Stimulated activated naive B cell treated with anti-CD40 and anti-IgM and Interleukin-4, amounts not matched to agents 10 μg/mL and 1 μg/mL and 100 μg/mL, for 72 hours (primary cell): ENCODE measurements at regions not wholly inside any gene's neighbourhood (a gene's known extent, or its start where the extent isn't known, plus 50 kb on each side); places are given as distances from the start of the nearest gene placed in this dataset.

Experiments used
- ATAC-seq, 2 donors: fragments of 150-1000 bp; cut with Tn5 transposase; replicated peaks; 2 replicates each; pipeline ENCODE4 v1.10.0; 2021; ENCODE audit warnings: moderate library complexity in 1 of 2
- DNase-seq: peaks from one replicate; pipeline ENCODE4 v3.0.0; 2021
- H3K27ac Mint-ChIP-seq: one replicate; pipeline ENCODE4 v1.8.0; 2022; ENCODE audit warnings: mild to moderate bottlenecking, mixed read lengths
- H3K27me3 Mint-ChIP-seq, 2 donors: one replicate each; pipeline ENCODE4 v1.8.0; 2022; ENCODE audit warnings: mixed read lengths in 2 of 2
- H3K36me3 Mint-ChIP-seq, 2 donors: one replicate each; pipeline ENCODE4 v1.8.0; 2022; ENCODE audit warnings: mixed read lengths in 2 of 2, mild to moderate bottlenecking in 1 of 2
- H3K4me1 Mint-ChIP-seq, 2 donors: one replicate each; pipeline ENCODE4 v1.8.0; 2022; ENCODE audit warnings: mixed read lengths in 2 of 2, mild to moderate bottlenecking in 1 of 2
- H3K4me3 Mint-ChIP-seq, 2 donors: one replicate each; pipeline ENCODE4 v1.8.0; 2022; ENCODE audit warnings: mild to moderate bottlenecking in 2 of 2, mixed read lengths in 2 of 2, moderate library complexity in 1 of 2
- H3K9me3 Mint-ChIP-seq, 2 donors: one replicate each; pipeline ENCODE4 v1.8.0; 2022; ENCODE audit warnings: mixed read lengths in 2 of 2, mild to moderate bottlenecking in 1 of 2

GRCh38 chr1:209417761-209418160 lies 165.8 kb upstream of the CAMK1G start:
- no peaks in the 10 kb centered on the region for H3K4me1 Mint-ChIP-seq
- H3K27me3 Mint-ChIP-seq, result peaks cover 12 to 15% of the 10 kb centered on the region in 2 donors
- ATAC-seq, result no peak
- H3K27ac Mint-ChIP-seq, result no peak overlapping the region
- H3K4me3 Mint-ChIP-seq, result no peak overlapping the region
- no peaks in the 10 kb centered on the region for H3K9me3 Mint-ChIP-seq
- no peaks in the 10 kb centered on the region for H3K36me3 Mint-ChIP-seq
- no peak for DNase-seq

DNA sequence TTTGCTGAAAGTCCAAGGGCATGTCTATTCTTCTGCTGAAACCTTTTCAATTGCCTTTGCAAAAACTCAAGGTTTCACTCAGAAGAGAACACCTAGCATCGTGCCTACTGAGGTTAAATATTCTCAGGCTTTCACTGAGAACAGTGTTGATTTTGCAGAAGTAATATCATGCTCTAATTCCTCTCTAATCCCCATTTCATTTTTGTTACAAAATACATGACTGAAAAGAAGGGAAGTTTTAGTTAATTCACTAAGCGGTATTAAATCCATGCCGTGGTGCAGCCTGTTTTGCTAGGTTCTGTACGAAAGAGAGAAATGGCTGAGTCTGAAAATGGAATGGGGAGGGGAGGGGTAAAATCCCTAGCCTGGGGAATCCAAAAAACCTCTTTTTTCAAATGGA lies 163.2 kb upstream of the CAMK1G start:
- Mint-ChIP-seq H3K36me3 (no peaks in the 10 kb centered on the region), H3K9me3 (no peaks in the 10 kb centered on the region), H3K27me3 (peaks cover 4 to 12% of the 10 kb centered on the region in 2 donors), H3K4me3 (no peak overlapping the region), H3K27ac (no peak overlapping the region), H3K4me1 (no peaks in the 10 kb centered on the region)
- no peak for DNase-seq
- ATAC-seq, result no peak

GRCh38 chr1:209421186-209421585 lies 162.3 kb upstream of the CAMK1G start:
- no peaks in the 10 kb centered on the region for H3K4me1 Mint-ChIP-seq
- DNase-seq (no peak), ATAC-seq (no peak)
- peaks cover 3 to 19% of the 10 kb centered on the region in 2 donors for H3K27me3 Mint-ChIP-seq
- no peak overlapping the region for H3K27ac Mint-ChIP-seq
- no peaks in the 10 kb centered on the region for H3K9me3 Mint-ChIP-seq
- H3K36me3 Mint-ChIP-seq, result no peaks in the 10 kb centered on the region
- H3K4me3 Mint-ChIP-seq, result no peak overlapping the region

GRCh38 chr1:209421978-209422680 lies 161.4 kb upstream of the CAMK1G start:
- H3K4me1 Mint-ChIP-seq, result no peaks in the 10 kb centered on the region
- ATAC-seq, result no peak

GRCh38 chr1:209425959-209426358 lies 157.6 kb upstream of the CAMK1G start:
- ATAC-seq, result no peak
- H3K4me3 Mint-ChIP-seq, result no peak overlapping the region

More at GRCh38 chr1:209421978-209422680, 161.4 kb upstream of the CAMK1G start:
- Mint-ChIP-seq H3K27ac (no peak overlapping the region), H3K27me3 (peaks cover 9 to 25% of the 10 kb centered on the region in 2 donors), H3K4me3 (no peak overlapping the region), H3K9me3 (no peaks in the 10 kb centered on the region), H3K36me3 (no peaks in the 10 kb centered on the region)
- no peak for DNase-seq

DNA sequence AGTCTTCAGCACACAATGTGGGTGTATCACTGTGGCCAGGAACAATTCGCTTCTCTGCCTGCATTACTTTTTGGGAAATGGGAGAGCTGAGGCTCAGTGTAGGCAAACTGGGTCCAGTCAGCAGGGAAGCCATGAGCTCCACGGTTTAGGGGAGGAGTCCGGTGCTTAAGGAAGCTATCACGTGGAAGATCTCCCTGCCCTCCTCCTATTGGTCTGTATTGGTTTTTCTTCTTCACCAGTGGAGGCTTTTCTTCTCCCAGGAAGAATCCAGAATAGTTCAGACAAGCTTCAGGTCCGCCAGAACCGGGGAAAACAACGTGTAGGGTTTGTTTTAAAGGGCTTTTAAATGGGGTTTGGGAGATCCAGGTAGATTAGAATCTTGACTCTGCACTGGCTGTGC lies 156.2 kb upstream of the CAMK1G start:
- Mint-ChIP-seq H3K4me1 (no peaks in the 10 kb centered on the region), H3K9me3 (no peaks in the 10 kb centered on the region), H3K4me3 (no peak overlapping the region), H3K27me3 (peaks cover 14 to 45% of the 10 kb centered on the region in 2 donors), H3K27ac (no peak overlapping the region), H3K36me3 (no peaks in the 10 kb centered on the region)
- no peak for ATAC-seq
- no peak for DNase-seq

More at GRCh38 chr1:209425959-209426358, 157.6 kb upstream of the CAMK1G start:
- Mint-ChIP-seq H3K27ac (no peak overlapping the region), H3K9me3 (no peaks in the 10 kb centered on the region), H3K27me3 (peaks cover 12 to 38% of the 10 kb centered on the region in 2 donors), H3K4me1 (no peaks in the 10 kb centered on the region), H3K36me3 (no peaks in the 10 kb centered on the region)
- DNase-seq, result no peak

GRCh38 chr1:209427811-209428210 lies 155.7 kb upstream of the CAMK1G start:
- DNase-seq (no peak), ATAC-seq (no peak)
- Mint-ChIP-seq H3K9me3 (no peaks in the 10 kb centered on the region), H3K36me3 (no peaks in the 10 kb centered on the region), H3K27me3 (peaks cover 14 to 42% of the 10 kb centered on the region in 2 donors), H3K27ac (no peak overlapping the region), H3K4me1 (no peaks in the 10 kb centered on the region), H3K4me3 (no peak overlapping the region)

GRCh38 chr1:209428241-209428921 lies 155.1 kb upstream of the CAMK1G start:
- no peak for ATAC-seq
- no peaks in the 10 kb centered on the region for H3K4me1 Mint-ChIP-seq
- no peaks in the 10 kb centered on the region for H3K9me3 Mint-ChIP-seq
- peaks cover 14 to 39% of the 10 kb centered on the region in 2 donors for H3K27me3 Mint-ChIP-seq
- H3K27ac Mint-ChIP-seq, result no peak overlapping the region
- H3K4me3 Mint-ChIP-seq, result no peak overlapping the region
- DNase-seq, result no peak
- no peaks in the 10 kb centered on the region for H3K36me3 Mint-ChIP-seq

- DNase-seq (no peak), ATAC-seq (no peak)
- Mint-ChIP-seq H3K36me3 (no peaks in the 10 kb centered on the region), H3K4me1 (no peaks in the 10 kb centered on the region), H3K27me3 (peaks cover 19 to 39% of the 10 kb centered on the region in 2 donors), H3K27ac (no peak overlapping the region), H3K9me3 (no peaks in the 10 kb centered on the region), H3K4me3 (no peak overlapping the region)
Observed at GRCh38 chr1:209429611-209430010, 153.9 kb upstream of the CAMK1G start.

DNA sequence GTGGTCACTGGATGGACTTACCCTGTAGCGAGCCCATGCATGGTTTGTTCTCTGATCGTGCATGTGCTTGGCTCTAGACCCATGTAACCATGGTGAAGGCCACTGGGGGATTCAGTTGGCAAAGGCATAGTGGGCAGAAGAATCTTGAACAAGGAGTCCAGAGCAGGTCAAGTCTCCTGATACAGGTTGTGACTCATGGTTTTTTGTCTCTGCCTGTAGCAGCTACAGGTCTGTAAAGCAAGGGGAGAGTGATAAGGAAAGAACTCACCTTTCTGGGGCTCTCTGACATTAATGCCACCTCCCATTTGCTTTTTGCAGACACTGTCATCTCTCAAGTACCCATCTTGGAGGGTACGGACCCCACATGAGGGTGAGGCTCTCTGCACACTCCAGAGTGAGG lies 153.4 kb upstream of the CAMK1G start:
- DNase-seq, result no peak
- no peak for ATAC-seq
- Mint-ChIP-seq H3K27ac (no peak overlapping the region), H3K27me3 (peaks cover 20 to 42% of the 10 kb centered on the region in 2 donors), H3K9me3 (no peaks in the 10 kb centered on the region), H3K4me1 (no peaks in the 10 kb centered on the region), H3K4me3 (no peak overlapping the region), H3K36me3 (no peaks in the 10 kb centered on the region)

- no peak overlapping the region for H3K27ac Mint-ChIP-seq
- no peaks in the 10 kb centered on the region for H3K9me3 Mint-ChIP-seq
- DNase-seq (no peak), ATAC-seq (no peak)
- no peak overlapping the region for H3K4me3 Mint-ChIP-seq
- no peaks in the 10 kb centered on the region for H3K4me1 Mint-ChIP-seq
- H3K27me3 Mint-ChIP-seq, result peaks cover 25 to 44% of the 10 kb centered on the region in 2 donors
- H3K36me3 Mint-ChIP-seq, result no peaks in the 10 kb centered on the region
Observed at GRCh38 chr1:209430821-209431259, 152.7 kb upstream of the CAMK1G start.

- Mint-ChIP-seq H3K27ac (no peak overlapping the region), H3K27me3 (peaks cover 27 to 42% of the 10 kb centered on the region in 2 donors), H3K9me3 (no peaks in the 10 kb centered on the region), H3K4me3 (no peak overlapping the region), H3K36me3 (no peaks in the 10 kb centered on the region), H3K4me1 (no peaks in the 10 kb centered on the region)
- ATAC-seq (no peak), DNase-seq (no peak)
Observed at GRCh38 chr1:209431402-209431801, 152.1 kb upstream of the CAMK1G start.

DNA sequence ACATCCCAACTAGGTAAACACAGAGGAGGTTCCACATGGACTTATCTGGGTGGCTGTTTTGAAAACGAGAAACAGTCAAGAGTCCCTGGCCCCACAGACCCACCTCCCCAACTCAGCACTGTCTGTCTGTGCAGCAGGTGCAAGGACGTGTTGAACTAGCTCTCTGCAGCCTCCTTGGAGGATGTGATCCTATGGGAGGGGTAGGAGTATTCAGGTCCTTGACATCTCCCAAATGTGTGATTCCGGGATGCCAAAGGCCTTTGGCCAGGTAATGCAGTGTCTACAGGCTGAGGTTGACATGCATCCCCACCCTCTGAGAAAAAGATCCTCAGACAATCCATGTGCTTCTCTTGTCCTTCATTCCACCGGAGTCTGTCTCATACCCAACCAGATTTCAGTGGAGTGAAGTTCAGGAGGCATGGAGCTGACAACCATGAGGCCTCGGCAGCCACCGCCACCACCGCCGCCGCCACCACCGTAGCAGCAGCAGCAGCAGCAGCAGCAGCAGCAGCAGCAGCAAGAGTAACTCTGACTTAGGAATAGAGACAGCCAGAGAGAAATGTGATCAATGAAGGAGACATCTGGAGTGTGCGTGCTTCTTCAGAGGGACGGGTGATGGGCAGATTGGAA lies 151.6 kb upstream of the CAMK1G start:
- Mint-ChIP-seq H3K4me3 (no peak overlapping the region), H3K4me1 (no peaks in the 10 kb centered on the region), H3K27ac (no peak overlapping the region), H3K9me3 (no peaks in the 10 kb centered on the region), H3K27me3 (peaks cover 24 to 37% of the 10 kb centered on the region in 2 donors), H3K36me3 (no peaks in the 10 kb centered on the region)
- ATAC-seq (no peak), DNase-seq (no peak)

DNA sequence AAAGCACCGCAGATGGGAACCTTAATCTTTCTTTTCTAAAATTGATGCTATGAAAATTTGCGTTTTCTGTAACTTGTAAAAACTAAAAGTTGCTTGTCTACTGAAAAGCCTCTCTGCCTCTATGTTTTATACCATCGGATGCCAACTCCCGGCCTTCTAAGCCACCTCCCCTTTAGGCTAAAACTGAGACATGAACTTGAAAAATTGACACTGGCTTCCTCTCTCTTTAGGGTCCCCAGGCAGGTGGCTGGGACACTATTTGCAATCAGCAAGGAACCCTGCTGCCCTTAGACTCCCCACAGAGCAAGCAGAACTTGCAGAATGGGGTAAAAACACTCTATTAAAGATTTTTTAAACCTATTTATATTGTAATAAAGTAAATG lies 151.1 kb upstream of the CAMK1G start:
- H3K4me3 Mint-ChIP-seq, result no peak overlapping the region
- H3K4me1 Mint-ChIP-seq, result no peaks in the 10 kb centered on the region
- no peaks in the 10 kb centered on the region for H3K36me3 Mint-ChIP-seq
- ATAC-seq, result no peak
- H3K9me3 Mint-ChIP-seq, result no peaks in the 10 kb centered on the region
- H3K27ac Mint-ChIP-seq, result no peak overlapping the region
- peaks cover 24 to 34% of the 10 kb centered on the region in 2 donors for H3K27me3 Mint-ChIP-seq
- no peak for DNase-seq

DNA sequence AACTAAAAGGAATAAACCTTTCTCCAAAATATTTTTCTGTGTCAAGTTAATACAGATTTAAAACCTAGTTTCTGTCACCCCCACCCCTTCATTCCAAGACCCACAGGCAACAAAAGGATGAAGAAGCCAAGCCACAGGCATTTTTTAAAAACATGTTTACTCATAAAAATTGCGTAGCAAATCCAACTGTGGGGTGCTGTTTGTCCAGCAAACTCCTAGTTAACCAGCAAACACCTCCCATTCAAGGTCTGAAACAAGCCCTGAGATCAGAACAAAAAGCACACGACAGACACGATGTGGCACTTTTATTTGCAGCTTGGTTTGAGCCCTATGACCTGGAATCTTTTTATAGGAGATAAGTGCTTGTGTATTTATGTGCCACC lies 149.9 kb upstream of the CAMK1G start:
- Mint-ChIP-seq H3K4me1 (no peaks in the 10 kb centered on the region), H3K9me3 (no peaks in the 10 kb centered on the region), H3K4me3 (no peak overlapping the region), H3K36me3 (no peaks in the 10 kb centered on the region), H3K27ac (no peak overlapping the region), H3K27me3 (peaks cover 25 to 34% of the 10 kb centered on the region in 2 donors)
- no peak for ATAC-seq
- DNase-seq, result no peak
